ENCODE measurements at regions not wholly inside any gene's neighbourhood (a gene's known extent, or its start where the extent isn't known, plus 50 kb on each side); places are given as distances from the start of the nearest gene placed in this dataset.

GRCh38 chr10:44326474-44327030, 58.3 kb downstream of the CXCL12 start:
- DNase-seq, result no peak
- H3K9ac ChIP-seq (ENCODE audit: low read length), result no peak overlapping the region
- no peaks in the 10 kb centered on the region for H3K9me2 ChIP-seq (replicated peaks; ENCODE audit: insufficient read depth, low read length)
- no peaks in the 10 kb centered on the region for H4K20me1 ChIP-seq (ENCODE audit: insufficient read depth, low read length)
- no peak overlapping the region for H3K4me3 ChIP-seq (ENCODE audit: low read length)
- no peak for TF ChIP-seq CTCF (IDR thresholded peaks at IDR 0.05; ENCODE audit: low read length)
- no peak for TF ChIP-seq EZH2 (optimal IDR thresholded peaks at IDR 0.05; ENCODE audit: low read depth, low read length)
- TF ChIP-seq EZH2phosphoT487 (IDR thresholded peaks at IDR 0.05; ENCODE audit: low read length), result no peak
- H3K4me2 ChIP-seq (ENCODE audit: low read depth, low read length), result no peak overlapping the region
- no peaks in the 10 kb centered on the region for H3K27me3 ChIP-seq (replicated peaks; ENCODE audit: insufficient read depth, low read length)
- H3F3A ChIP-seq (ENCODE audit: insufficient read depth, low read length), result no peaks in the 10 kb centered on the region
- no peaks in the 10 kb centered on the region for H3K79me2 ChIP-seq (ENCODE audit: low read length)
- no peaks in the 10 kb centered on the region for H3K36me3 ChIP-seq (replicated peaks; ENCODE audit: insufficient read depth, low read length)
- H3K27ac ChIP-seq (ENCODE audit: low read length), result no peak overlapping the region
- no peaks in the 10 kb centered on the region for H3K4me1 ChIP-seq (ENCODE audit: low read length)
- H2AFZ ChIP-seq (ENCODE audit: low read length), result no peak overlapping the region
- H3K9me3 ChIP-seq (replicated peaks; ENCODE audit: insufficient read depth, low read length), result no peaks in the 10 kb centered on the region

- Histone ChIP-seq H3F3A (ENCODE audit: insufficient read depth, low read length) (no peaks in the 10 kb centered on the region), H3K9me2 (replicated peaks; ENCODE audit: insufficient read depth, low read length) (no peaks in the 10 kb centered on the region), H3K4me1 (ENCODE audit: low read length) (no peaks in the 10 kb centered on the region), H3K4me3 (ENCODE audit: low read length) (no peak overlapping the region), H3K9me3 (replicated peaks; ENCODE audit: insufficient read depth, low read length) (no peaks in the 10 kb centered on the region), H4K20me1 (ENCODE audit: insufficient read depth, low read length) (no peaks in the 10 kb centered on the region), H3K9ac (ENCODE audit: low read length) (no peak overlapping the region), H3K4me2 (ENCODE audit: low read depth, low read length) (no peak overlapping the region), H3K79me2 (ENCODE audit: low read length) (no peaks in the 10 kb centered on the region), H3K36me3 (replicated peaks; ENCODE audit: insufficient read depth, low read length) (no peaks in the 10 kb centered on the region), H2AFZ (ENCODE audit: low read length) (no peak overlapping the region), H3K27ac (ENCODE audit: low read length) (no peak overlapping the region), H3K27me3 (replicated peaks; ENCODE audit: insufficient read depth, low read length) (no peaks in the 10 kb centered on the region)
- DNase-seq, result no peak
- TF ChIP-seq EZH2 (optimal IDR thresholded peaks at IDR 0.05; ENCODE audit: low read depth, low read length), result no peak
- TF ChIP-seq CTCF (IDR thresholded peaks at IDR 0.05; ENCODE audit: low read length), result no peak
- no peak for TF ChIP-seq EZH2phosphoT487 (IDR thresholded peaks at IDR 0.05; ENCODE audit: low read length)
Measured at GRCh38 chr10:44325596-44326307, 59.1 kb downstream of the CXCL12 start.

GRCh38 chr10:44325157-44325556, 59.7 kb downstream of the CXCL12 start:
- Histone ChIP-seq H3K79me2 (ENCODE audit: low read length) (no peaks in the 10 kb centered on the region), H3K27me3 (replicated peaks; ENCODE audit: insufficient read depth, low read length) (no peaks in the 10 kb centered on the region), H3K9me2 (replicated peaks; ENCODE audit: insufficient read depth, low read length) (no peaks in the 10 kb centered on the region), H3K9ac (ENCODE audit: low read length) (no peak overlapping the region), H3K36me3 (replicated peaks; ENCODE audit: insufficient read depth, low read length) (no peaks in the 10 kb centered on the region), H3K4me1 (ENCODE audit: low read length) (no peaks in the 10 kb centered on the region), H2AFZ (ENCODE audit: low read length) (no peak overlapping the region), H4K20me1 (ENCODE audit: insufficient read depth, low read length) (no peaks in the 10 kb centered on the region), H3F3A (ENCODE audit: insufficient read depth, low read length) (no peaks in the 10 kb centered on the region), H3K4me3 (ENCODE audit: low read length) (no peak overlapping the region), H3K9me3 (replicated peaks; ENCODE audit: insufficient read depth, low read length) (no peaks in the 10 kb centered on the region), H3K4me2 (ENCODE audit: low read depth, low read length) (no peak overlapping the region), H3K27ac (ENCODE audit: low read length) (no peak overlapping the region)
- no peak for DNase-seq
- TF ChIP-seq EZH2 (optimal IDR thresholded peaks at IDR 0.05; ENCODE audit: low read depth, low read length), result no peak
- TF ChIP-seq EZH2phosphoT487 (IDR thresholded peaks at IDR 0.05; ENCODE audit: low read length), result no peak
- no peak for TF ChIP-seq CTCF (IDR thresholded peaks at IDR 0.05; ENCODE audit: low read length)
